Middle frontal gyrus (tissue), 1 donor: ENCODE measurements at regions not wholly inside any gene's neighbourhood (a gene's known extent, or its start where the extent isn't known, plus 50 kb on each side); places are given as distances from the start of the nearest gene placed in this dataset.

Source experiments
- DNase-seq: peaks from one replicate; pipeline ENCODE4 v3.0.0-alpha.2; 2015; ENCODE audit warnings: low spot score; ENCODE audit errors: extremely low spot score

GRCh38 chr2:52877703-52878102 lies 889.9 kb upstream of the CHAC2 start:
- DNase-seq, result no peak

GRCh38 chr2:52874466-52875106 lies 893.0 kb upstream of the CHAC2 start:
- DNase-seq, result no peak

- no peak for DNase-seq
These were observed 904.8 kb upstream of the CHAC2 start for GRCh38 chr2:52862801-52863200.

GRCh38 chr2:52861596-52861995 lies 906.0 kb upstream of the CHAC2 start:
- DNase-seq, result no peak

GRCh38 chr2:52859065-52859464 lies 908.5 kb upstream of the CHAC2 start:
- DNase-seq, result no peak

- DNase-seq, result no peak
These were observed 909.9 kb upstream of the CHAC2 start for GRCh38 chr2:52857722-52858121.

- no peak for DNase-seq
These were observed 915.6 kb upstream of the CHAC2 start for GRCh38 chr2:52852006-52852405.

GRCh38 chr2:52844701-52845423 lies 922.7 kb upstream of the CHAC2 start:
- DNase-seq, result no peak

- DNase-seq, result no peak
These were observed 931.7 kb upstream of the CHAC2 start for GRCh38 chr2:52835909-52836308.

GRCh38 chr2:52831216-52831615 lies 936.4 kb upstream of the CHAC2 start:
- DNase-seq, result no peak

GRCh38 chr2:52828112-52828511 lies 939.5 kb upstream of the CHAC2 start:
- no peak for DNase-seq

- no peak for DNase-seq
These were observed 946.0 kb upstream of the CHAC2 start for GRCh38 chr2:52821631-52822030.

GRCh38 chr2:52818958-52819357 lies 948.6 kb upstream of the CHAC2 start:
- DNase-seq, result no peak

- no peak for DNase-seq
These were observed 957.1 kb upstream of the CHAC2 start for GRCh38 chr2:52810460-52810859.

GRCh38 chr2:52805901-52806410 lies 961.6 kb upstream of the CHAC2 start:
- DNase-seq, result no peak

GRCh38 chr2:52794581-52794980 lies 973.0 kb upstream of the CHAC2 start:
- no peak for DNase-seq

- no peak for DNase-seq
These were observed 988.2 kb upstream of the CHAC2 start for GRCh38 chr2:52779446-52779845.

GRCh38 chr2:52776571-52776970 lies 991.0 kb upstream of the CHAC2 start:
- DNase-seq, result no peak

- DNase-seq, result no peak
These were observed 991.9 kb upstream of the CHAC2 start for GRCh38 chr2:52775674-52776073.

- DNase-seq, result no peak
These were observed 1001.9 kb upstream of the CHAC2 start for GRCh38 chr2:52765735-52766134.

GRCh38 chr2:52749764-52750163 lies 1017.8 kb upstream of the CHAC2 start:
- no peak for DNase-seq

GRCh38 chr2:52745144-52745543 lies 1022.5 kb upstream of the CHAC2 start:
- no peak for DNase-seq

GRCh38 chr2:52732849-52733395 lies 1034.7 kb upstream of the CHAC2 start:
- DNase-seq, result no peak
